Liver (tissue), 8 donors: ENCODE measurements at regions not wholly inside any gene's neighbourhood (a gene's known extent, or its start where the extent isn't known, plus 50 kb on each side); places are given as distances from the start of the nearest gene placed in this dataset.

Experiments used
- DNase-seq: peaks from one replicate; pipeline ENCODE4 v3.0.0-alpha.2; 2017; ENCODE audit warnings: low spot score
- H3K27ac ChIP-seq, 2 donors: one replicate each; pipeline ENCODE4 v1.7.0; 2013; ENCODE audit warnings: inconsistent platforms in 2 of 2, low read length in 2 of 2, control low read depth in 1 of 2, low read depth in 1 of 2, mild to moderate bottlenecking in 1 of 2
- H3K27me3 ChIP-seq, 4 donors: one replicate each; pipeline versions ENCODE4 v1.6.1 to v1.7.0; 2013; ENCODE audit warnings: low read length in 3 of 4, inconsistent platforms in 1 of 4, mild to moderate bottlenecking in 1 of 4, moderate library complexity in 1 of 4; ENCODE audit not compliant: control insufficient read depth in 4 of 4, insufficient read depth in 4 of 4
- H3K36me3 ChIP-seq, 4 donors: one replicate each; pipeline versions ENCODE4 v1.6.1 to v1.7.0; 2013; ENCODE audit warnings: low read length in 3 of 4, mild to moderate bottlenecking in 3 of 4, low read depth in 1 of 4, moderate library complexity in 1 of 4; ENCODE audit not compliant: control insufficient read depth in 4 of 4, insufficient read depth in 3 of 4
- H3K4me1 ChIP-seq, 4 donors: one replicate each; pipeline versions ENCODE4 v1.6.1 to v1.7.0; 2013; ENCODE audit warnings: low read length in 3 of 4, mild to moderate bottlenecking in 3 of 4, moderate library complexity in 1 of 4; ENCODE audit not compliant: control insufficient read depth in 4 of 4, insufficient read depth in 4 of 4
- H3K4me3 ChIP-seq, 3 donors: one replicate each; pipeline versions ENCODE4 v1.6.1 to v1.7.0; 2013; ENCODE audit warnings: low read length in 3 of 3, control low read depth in 1 of 3, low read depth in 1 of 3, mild to moderate bottlenecking in 1 of 3
- H3K9ac ChIP-seq, 2 donors: one replicate each; pipeline ENCODE4 v1.7.0; 2013; ENCODE audit warnings: low read length in 2 of 2, mild to moderate bottlenecking in 2 of 2, moderate library complexity in 2 of 2, control low read depth in 1 of 2, low read depth in 1 of 2
- H3K9me3 ChIP-seq, 4 donors: one replicate each; pipeline versions ENCODE4 v1.6.1 to v1.7.0; 2013; ENCODE audit warnings: low read length in 3 of 4; ENCODE audit not compliant: control insufficient read depth in 4 of 4
- CTCF ChIP-seq: fragments of 150-350 bp; IDR thresholded peaks from 2 replicates; pipeline ENCODE4 v1.5.1; 2017; ENCODE audit warnings: improper control_type of control experiment, low read depth, low read length; ENCODE audit not compliant: missing input control
- EGR1 ChIP-seq, 2 donors: IDR thresholded peaks; 2 replicates each; pipeline ENCODE4 v1.6.1; 2016 to 2018; ENCODE audit warnings: antibody characterized with exemption in 2 of 2, low read depth in 2 of 2
- HNF4G ChIP-seq: IDR thresholded peaks from 2 replicates; pipeline ENCODE4 v1.6.1; 2016; ENCODE audit warnings: antibody characterized with exemption
- JUND ChIP-seq, 2 donors: IDR thresholded peaks; 2 replicates each; pipeline ENCODE4 v1.6.1; 2016; ENCODE audit warnings: antibody characterized with exemption in 2 of 2
- MAX ChIP-seq: IDR thresholded peaks from 2 replicates; pipeline ENCODE4 v1.6.1; 2016; ENCODE audit warnings: antibody characterized with exemption
- NR2F2 ChIP-seq: IDR thresholded peaks from 2 replicates; pipeline ENCODE4 v1.6.1; 2016; ENCODE audit warnings: antibody characterized with exemption
- RAD21 ChIP-seq, 2 donors: IDR thresholded peaks; 2 replicates each; pipeline ENCODE4 v1.6.1; 2016; ENCODE audit warnings: antibody characterized with exemption in 2 of 2, mild to moderate bottlenecking in 2 of 2
- REST ChIP-seq: IDR thresholded peaks from 2 replicates; pipeline ENCODE4 v1.6.1; 2016; ENCODE audit warnings: antibody characterized with exemption, mild to moderate bottlenecking
- SP1 ChIP-seq: IDR thresholded peaks from 2 replicates; pipeline ENCODE4 v1.6.1; 2018; ENCODE audit warnings: antibody characterized with exemption, mild to moderate bottlenecking
- YY1 ChIP-seq: IDR thresholded peaks from 2 replicates; pipeline ENCODE4 v1.6.1; 2016; ENCODE audit warnings: antibody characterized with exemption, mild to moderate bottlenecking
- ZBTB33 ChIP-seq: IDR thresholded peaks from 2 replicates; pipeline ENCODE4 v1.6.1; 2016; ENCODE audit warnings: antibody characterized with exemption
- WGBS: extraction: QIAGEN DNeasy Blood & Tissue Kit; methylation state at CpG from one replicate; pipeline ENCODE4 v1.1.7; 2013; 5-methylcytosine and 5-hydroxymethylcytosine counted together
- donor health status: healthy.
- donor health status: healthy.
- donor health status: healthy.
- donor health status: healthy.
- donor health status: healthy.

- Histone ChIP-seq H3K9me3 (no peaks in the 10 kb centered on the region), H3K4me1 (no peaks in the 10 kb centered on the region), H3K27me3 (no peaks in the 10 kb centered on the region), H3K27ac (peak overlapping the region in 1 of 2 donors; percentile 21), H3K9ac (no peak overlapping the region), H3K36me3 (no peaks in the 10 kb centered on the region), H3K4me3 (no peak overlapping the region)
- peak; percentile 19 for DNase-seq
- TF ChIP-seq SP1: peak; percentile 18
- TF ChIP-seq CTCF: no peak
- TF ChIP-seq NR2F2: peak; percentile 82
- WGBS: 86% methylated on average over 23 of the region's 23 CpGs
These were observed 173.5 kb downstream of the KLF13 start for GRCh38 chr15:31499953-31500765.

- no peaks in the 10 kb centered on the region for H3K27me3 ChIP-seq
- no peaks in the 10 kb centered on the region for H3K36me3 ChIP-seq
- DNase-seq: peak; percentile 32
- no peak overlapping the region for H3K4me3 ChIP-seq
- 68% methylated on average over 3 of the region's 3 CpGs for WGBS
- H3K27ac ChIP-seq: peak overlapping the region in 1 of 2 donors; percentile 21
- no peaks in the 10 kb centered on the region for H3K9me3 ChIP-seq
- H3K4me1 ChIP-seq: no peaks in the 10 kb centered on the region
- no peak overlapping the region for H3K9ac ChIP-seq
- TF ChIP-seq CTCF: no peak
- TF ChIP-seq RAD21 (IDR thresholded peaks at IDR 0.05): no peak
- TF ChIP-seq YY1: no peak
- no peak for TF ChIP-seq HNF4G
These were observed 174.3 kb downstream of the KLF13 start for GRCh38 chr15:31500766-31501449.

GRCh38 chr15:31501536-31502157, 175.0 kb downstream of the KLF13 start:
- H3K27ac ChIP-seq: no peak overlapping the region
- no peak for DNase-seq
- no peak overlapping the region for H3K4me3 ChIP-seq
- no peaks in the 10 kb centered on the region for H3K27me3 ChIP-seq
- H3K4me1 ChIP-seq: no peaks in the 10 kb centered on the region
- no peaks in the 10 kb centered on the region for H3K36me3 ChIP-seq
- no peak overlapping the region for H3K9ac ChIP-seq
- WGBS: 94% methylated on average over 12 of the region's 12 CpGs
- H3K9me3 ChIP-seq: no peaks in the 10 kb centered on the region
- TF ChIP-seq REST (no peak), CTCF (no peak), ZBTB33 (no peak), JUND (IDR thresholded peaks at IDR 0.05) (no peak), MAX (no peak), EGR1 (IDR thresholded peaks at IDR 0.05; ENCODE audit: low read depth in 2 of 2) (no peak), HNF4G (no peak), NR2F2 (no peak)
